ENCODE measurements at regions not wholly inside any gene's neighbourhood (a gene's known extent, or its start where the extent isn't known, plus 50 kb on each side); places are given as distances from the start of the nearest gene placed in this dataset.

DNA sequence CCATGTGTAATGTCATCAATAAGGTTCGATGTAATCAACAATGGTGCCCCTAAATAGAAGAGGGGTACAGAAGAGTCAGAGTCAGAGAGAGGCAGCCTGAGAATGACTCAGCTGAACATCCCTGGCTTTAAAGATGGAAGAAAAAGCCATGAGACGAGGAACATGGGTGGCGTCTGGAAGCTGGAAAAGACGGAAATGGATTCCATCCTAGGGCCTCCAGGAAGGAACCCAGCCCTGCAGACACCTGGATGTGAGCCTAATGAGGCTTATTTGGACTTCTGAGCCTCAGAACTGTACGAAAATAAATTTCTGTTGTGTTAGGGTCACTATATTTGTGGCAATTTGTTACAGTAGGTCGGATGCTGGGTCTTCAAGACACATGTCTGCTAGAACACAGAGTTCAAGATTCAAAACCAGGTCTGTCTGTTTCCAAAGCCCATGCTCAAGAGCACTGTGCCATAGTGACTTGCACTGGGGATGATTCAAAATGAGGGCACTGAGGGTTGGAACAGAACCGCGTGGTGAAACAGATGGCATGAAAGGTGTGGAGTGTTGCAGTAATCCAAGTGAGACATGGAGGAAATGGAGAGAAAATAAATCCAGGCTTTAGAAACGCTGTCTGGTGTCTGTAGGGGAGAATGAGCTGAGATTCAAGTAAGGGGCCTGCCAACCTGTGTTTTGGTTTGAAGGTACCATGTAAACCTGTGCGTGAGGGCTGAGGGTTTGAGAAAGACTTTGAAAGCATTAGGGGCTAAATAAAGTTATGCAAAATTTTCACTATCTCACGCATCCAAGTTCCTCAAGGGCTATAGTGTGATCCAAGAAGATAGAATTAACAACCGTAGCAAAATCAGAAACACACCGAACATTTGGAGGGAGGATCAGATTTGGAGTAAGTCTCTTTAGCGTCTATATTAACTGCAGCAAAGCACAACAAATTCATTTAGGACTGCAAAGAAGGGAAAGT is 849.1 kb upstream of the AUTS2 start:
- H3K9ac ChIP-seq = no peak overlapping the region
- no peaks in the 10 kb centered on the region for H3K27me3 ChIP-seq (ENCODE audit: control insufficient read depth, insufficient read depth, low read length)
- no peak overlapping the region for H3K27ac ChIP-seq
- H3K9me3 ChIP-seq (ENCODE audit: control insufficient read depth, low read length) = no peaks in the 10 kb centered on the region
- no peak overlapping the region for H3K4me2 ChIP-seq (ENCODE audit: low read length)
- no peak overlapping the region for H2AFZ ChIP-seq
- H3K4me1 ChIP-seq = no peaks in the 10 kb centered on the region
- H3K4me3 ChIP-seq (ENCODE audit: low read depth, low read length) = no peak overlapping the region
- no peaks in the 10 kb centered on the region for H3K36me3 ChIP-seq (ENCODE audit: control insufficient read depth, insufficient read depth, low read length)
- H3K79me2 ChIP-seq = no peaks in the 10 kb centered on the region
- TF ChIP-seq, protein P1, sequence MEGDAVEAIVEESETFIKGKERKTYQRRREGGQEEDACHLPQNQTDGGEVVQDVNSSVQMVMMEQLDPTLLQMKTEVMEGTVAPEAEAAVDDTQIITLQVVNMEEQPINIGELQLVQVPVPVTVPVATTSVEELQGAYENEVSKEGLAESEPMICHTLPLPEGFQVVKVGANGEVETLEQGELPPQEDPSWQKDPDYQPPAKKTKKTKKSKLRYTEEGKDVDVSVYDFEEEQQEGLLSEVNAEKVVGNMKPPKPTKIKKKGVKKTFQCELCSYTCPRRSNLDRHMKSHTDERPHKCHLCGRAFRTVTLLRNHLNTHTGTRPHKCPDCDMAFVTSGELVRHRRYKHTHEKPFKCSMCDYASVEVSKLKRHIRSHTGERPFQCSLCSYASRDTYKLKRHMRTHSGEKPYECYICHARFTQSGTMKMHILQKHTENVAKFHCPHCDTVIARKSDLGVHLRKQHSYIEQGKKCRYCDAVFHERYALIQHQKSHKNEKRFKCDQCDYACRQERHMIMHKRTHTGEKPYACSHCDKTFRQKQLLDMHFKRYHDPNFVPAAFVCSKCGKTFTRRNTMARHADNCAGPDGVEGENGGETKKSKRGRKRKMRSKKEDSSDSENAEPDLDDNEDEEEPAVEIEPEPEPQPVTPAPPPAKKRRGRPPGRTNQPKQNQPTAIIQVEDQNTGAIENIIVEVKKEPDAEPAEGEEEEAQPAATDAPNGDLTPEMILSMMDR (IDR thresholded peaks at IDR 0.05) = no peak

DNA sequence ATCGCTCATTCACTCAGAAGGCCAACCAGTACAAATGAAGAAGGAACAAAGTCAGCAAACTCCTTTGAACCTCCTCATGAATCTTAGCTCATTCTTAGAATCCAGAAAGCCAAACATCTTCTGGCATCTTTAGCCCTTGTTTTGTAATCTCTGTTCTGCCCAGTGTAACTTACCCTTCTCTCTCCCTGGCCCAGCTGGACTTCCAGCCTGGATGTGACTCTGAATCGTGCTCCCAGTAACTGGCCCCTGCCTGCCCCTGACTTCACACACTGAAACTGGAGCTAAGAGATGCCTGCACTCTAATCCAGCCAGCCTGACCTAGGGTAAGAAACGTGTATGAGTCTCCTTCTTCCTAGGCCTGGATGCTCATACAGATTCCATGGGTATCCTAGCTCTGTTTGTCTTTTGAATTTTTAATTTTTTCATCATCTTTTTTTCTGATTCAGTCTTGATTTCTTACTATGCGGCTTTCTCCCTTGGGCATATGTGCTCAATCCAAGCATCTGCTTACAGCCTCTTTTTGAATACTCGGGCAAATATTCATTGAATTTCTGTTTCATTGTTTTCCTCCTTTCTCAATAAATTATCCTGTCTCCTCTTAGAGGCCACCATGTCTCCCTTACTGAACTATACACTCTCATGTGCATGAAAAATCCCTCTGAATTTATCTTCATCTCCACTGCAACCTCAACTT is 845.6 kb upstream of the AUTS2 start:
- Histone ChIP-seq H3K27me3 (ENCODE audit: control insufficient read depth, insufficient read depth, low read length) (no peaks in the 10 kb centered on the region), H3K9me3 (ENCODE audit: control insufficient read depth, low read length) (no peaks in the 10 kb centered on the region), H3K79me2 (no peaks in the 10 kb centered on the region), H3K4me2 (ENCODE audit: low read length) (no peak overlapping the region), H3K27ac (no peak overlapping the region), H3K36me3 (ENCODE audit: control insufficient read depth, insufficient read depth, low read length) (no peaks in the 10 kb centered on the region), H3K4me1 (no peaks in the 10 kb centered on the region), H2AFZ (no peak overlapping the region), H3K9ac (no peak overlapping the region), H3K4me3 (ENCODE audit: low read depth, low read length) (no peak overlapping the region)
- TF ChIP-seq, protein P1 (IDR thresholded peaks at IDR 0.05) = no peak

DNA sequence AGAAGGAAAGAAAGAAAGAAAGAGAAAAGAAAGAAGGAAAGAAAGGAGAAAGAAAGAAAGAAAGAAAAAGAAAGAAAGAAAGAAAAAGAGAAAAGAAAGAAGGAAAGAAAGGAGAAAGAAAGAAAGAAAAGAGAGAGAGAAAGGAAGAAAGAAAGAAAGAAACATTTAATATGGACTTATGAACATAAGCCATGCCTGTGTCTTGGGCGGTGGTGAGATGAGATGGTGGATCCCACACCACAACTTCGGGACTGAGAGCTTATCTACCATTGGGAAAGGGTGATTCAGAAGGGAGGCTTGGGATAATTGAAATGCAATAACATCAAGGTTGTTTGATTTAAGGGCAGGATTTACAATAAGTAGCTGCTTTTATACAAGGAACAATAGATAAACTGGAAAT is 843.9 kb upstream of the AUTS2 start:
- no peak overlapping the region for H3K4me3 ChIP-seq (ENCODE audit: low read depth, low read length)
- TF ChIP-seq, protein P1 (IDR thresholded peaks at IDR 0.05) = no peak
- no peaks in the 10 kb centered on the region for H3K79me2 ChIP-seq
- H3K36me3 ChIP-seq (ENCODE audit: control insufficient read depth, insufficient read depth, low read length) = no peaks in the 10 kb centered on the region
- no peak overlapping the region for H3K4me2 ChIP-seq (ENCODE audit: low read length)
- no peaks in the 10 kb centered on the region for H3K9me3 ChIP-seq (ENCODE audit: control insufficient read depth, low read length)
- H3K4me1 ChIP-seq = no peaks in the 10 kb centered on the region
- no peak overlapping the region for H3K27ac ChIP-seq
- H3K9ac ChIP-seq = no peak overlapping the region
- H2AFZ ChIP-seq = no peak overlapping the region
- H3K27me3 ChIP-seq (ENCODE audit: control insufficient read depth, insufficient read depth, low read length) = no peaks in the 10 kb centered on the region

DNA sequence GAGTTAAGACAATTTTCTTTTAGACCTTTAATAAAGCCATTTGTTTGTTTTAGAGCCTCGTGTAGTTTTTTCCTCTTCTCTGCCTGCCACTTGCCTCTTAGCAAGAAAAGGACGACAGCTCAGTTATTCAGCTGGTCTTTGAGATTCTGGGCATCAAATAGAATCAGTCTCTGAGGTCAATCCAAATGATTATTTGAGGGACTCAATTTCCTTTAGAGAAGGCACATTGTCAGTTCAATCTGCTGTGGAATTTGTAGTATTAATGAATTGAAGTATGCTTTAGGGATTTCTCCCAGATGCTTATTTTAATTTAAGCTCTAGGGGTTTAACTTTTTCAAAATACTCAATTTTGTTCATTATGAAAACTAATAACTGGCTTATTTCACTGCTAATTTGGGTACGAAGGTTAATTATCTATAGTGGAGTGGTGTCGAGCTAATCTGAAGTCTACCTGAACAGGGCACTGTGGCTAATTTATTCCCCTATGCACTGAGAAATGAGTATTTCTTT is 841.2 kb upstream of the AUTS2 start:
- no peaks in the 10 kb centered on the region for H3K27me3 ChIP-seq (ENCODE audit: control insufficient read depth, insufficient read depth, low read length)
- no peak overlapping the region for H2AFZ ChIP-seq
- no peaks in the 10 kb centered on the region for H3K9me3 ChIP-seq (ENCODE audit: control insufficient read depth, low read length)
- no peaks in the 10 kb centered on the region for H3K36me3 ChIP-seq (ENCODE audit: control insufficient read depth, insufficient read depth, low read length)
- H3K4me1 ChIP-seq = no peaks in the 10 kb centered on the region
- TF ChIP-seq, protein P1 (IDR thresholded peaks at IDR 0.05) = no peak
- H3K4me3 ChIP-seq (ENCODE audit: low read depth, low read length) = no peak overlapping the region
- H3K4me2 ChIP-seq (ENCODE audit: low read length) = no peak overlapping the region
- H3K79me2 ChIP-seq = no peaks in the 10 kb centered on the region
- no peak overlapping the region for H3K27ac ChIP-seq
- H3K9ac ChIP-seq = no peak overlapping the region
